DOHH2 (cell line): ENCODE measurements at regions not wholly inside any gene's neighbourhood (a gene's known extent, or its start where the extent isn't known, plus 50 kb on each side); places are given as distances from the start of the nearest gene placed in this dataset.

Experiments
- H3F3A ChIP-seq: fragments of 200-600 bp; sonication (generic), shearing (Covaris generic); 2 replicates; pipeline ENCODE4 v1.6.0; 2016; ENCODE audit warnings: antibody characterized with exemption, mild to moderate bottlenecking; ENCODE audit not compliant: control insufficient read depth, insufficient read depth
- H3K27ac ChIP-seq: fragments of 200-600 bp; sonication (generic); 2 replicates; pipeline ENCODE4 v1.5.1; 2014; ENCODE audit warnings: low read depth, mild to moderate bottlenecking, low read length, moderate library complexity
- H3K27me3 ChIP-seq: fragments of 200-600 bp; sonication (generic); 2 replicates; pipeline ENCODE4 v1.6.1; 2014; ENCODE audit warnings: mild to moderate bottlenecking, low read length, mixed read lengths; ENCODE audit not compliant: control insufficient read depth
- H3K36me3 ChIP-seq: fragments of 200-600 bp; sonication (generic); 2 replicates; pipeline ENCODE4 v1.6.1; 2014; ENCODE audit warnings: mild to moderate bottlenecking, low read length, moderate library complexity, mixed read lengths; ENCODE audit not compliant: control insufficient read depth
- H3K4me1 ChIP-seq: fragments of 200-600 bp; sonication (generic); 2 replicates; pipeline ENCODE4 v1.6.1; 2014; ENCODE audit warnings: mild to moderate bottlenecking, low read length, mixed read lengths; ENCODE audit not compliant: control insufficient read depth
- H3K4me2 ChIP-seq: fragments of 200-600 bp; sonication (generic); 2 replicates; pipeline ENCODE4 v1.6.0; 2014; ENCODE audit warnings: mild to moderate bottlenecking, low read length, moderate library complexity
- H3K4me3 ChIP-seq: fragments of 200-600 bp; sonication (generic); 2 replicates; pipeline ENCODE4 v1.5.1; 2014; ENCODE audit warnings: mild to moderate bottlenecking, low read length, mixed read lengths
- H3K79me2 ChIP-seq: fragments of 200-600 bp; sonication (generic); 2 replicates; pipeline ENCODE4 v1.6.1; 2014; ENCODE audit warnings: mild to moderate bottlenecking, low read length, mixed read lengths; ENCODE audit not compliant: control insufficient read depth
- H3K9me2 ChIP-seq: fragments of 200-600 bp; sonication (generic); replicated peaks from 2 replicates; pipeline ENCODE4 v1.6.1; 2014; ENCODE audit warnings: mild to moderate bottlenecking, low read length, mixed read lengths; ENCODE audit not compliant: control insufficient read depth
- H3K9me3 ChIP-seq: fragments of 200-600 bp; sonication (generic); 2 replicates; pipeline ENCODE4 v1.6.1; 2014; ENCODE audit warnings: antibody characterized with exemption, low read length, mixed read lengths; ENCODE audit not compliant: control insufficient read depth, insufficient read depth
- H4K20me1 ChIP-seq: fragments of 200-600 bp; sonication (generic); 2 replicates; pipeline ENCODE4 v1.6.0; 2014; ENCODE audit warnings: low read depth, mild to moderate bottlenecking, antibody characterized with exemption, low read length, moderate library complexity; ENCODE audit not compliant: control insufficient read depth, insufficient read depth
- CTCF ChIP-seq: fragments of 200-600 bp; sonication (generic); IDR thresholded peaks from one replicate; pipeline ENCODE4 v1.5.1; 2014; ENCODE audit warnings: antibody characterized with exemption, mild to moderate bottlenecking, low read depth, low read length; ENCODE audit not compliant: poor library complexity, severe bottlenecking
- EZH2phosphoT487 ChIP-seq: fragments of 200-600 bp; sonication (generic); IDR thresholded peaks from 2 replicates; pipeline ENCODE4 v1.6.1; 2017; ENCODE audit warnings: borderline replicate concordance, mild to moderate bottlenecking, antibody characterized with exemption, low read length, moderate library complexity, mixed read lengths

GRCh38 chr15:61509327-61509840 is 280.3 kb upstream of the RORA start:
- TF ChIP-seq CTCF: no peak
- TF ChIP-seq EZH2phosphoT487: no peak
- no peaks in the 10 kb centered on the region for H4K20me1 ChIP-seq
- no peaks in the 10 kb centered on the region for H3K4me1 ChIP-seq
- no peaks in the 10 kb centered on the region for H3K79me2 ChIP-seq
- H3K9me2 ChIP-seq: no peaks in the 10 kb centered on the region
- no peaks in the 10 kb centered on the region for H3K36me3 ChIP-seq
- H3K9me3 ChIP-seq: no peaks in the 10 kb centered on the region
- no peaks in the 10 kb centered on the region for H3K27me3 ChIP-seq
- no peak overlapping the region for H3K27ac ChIP-seq
- H3F3A ChIP-seq: no peaks in the 10 kb centered on the region
- no peak overlapping the region for H3K4me3 ChIP-seq
- H3K4me2 ChIP-seq: no peak overlapping the region

- Histone ChIP-seq H3K36me3 (no peaks in the 10 kb centered on the region), H3K27me3 (no peaks in the 10 kb centered on the region), H4K20me1 (no peaks in the 10 kb centered on the region), H3K9me3 (no peaks in the 10 kb centered on the region), H3K4me3 (no peak overlapping the region), H3K9me2 (no peaks in the 10 kb centered on the region), H3K4me1 (peaks cover 7% of the 10 kb centered on the region), H3F3A (no peaks in the 10 kb centered on the region), H3K27ac (no peak overlapping the region), H3K4me2 (no peak overlapping the region), H3K79me2 (no peaks in the 10 kb centered on the region)
- TF ChIP-seq CTCF (no peak), EZH2phosphoT487 (no peak)
Observed at GRCh38 chr15:61503383-61503969, 274.4 kb upstream of the RORA start.

- no peaks in the 10 kb centered on the region for H3F3A ChIP-seq
- TF ChIP-seq EZH2phosphoT487 (no peak), CTCF (no peak)
- H3K9me2 ChIP-seq: no peaks in the 10 kb centered on the region
- H3K4me1 ChIP-seq: peaks cover 7% of the 10 kb centered on the region
- H3K4me3 ChIP-seq: no peak overlapping the region
- H4K20me1 ChIP-seq: no peaks in the 10 kb centered on the region
- no peak overlapping the region for H3K27ac ChIP-seq
- H3K4me2 ChIP-seq: no peak overlapping the region
- H3K27me3 ChIP-seq: no peaks in the 10 kb centered on the region
- no peaks in the 10 kb centered on the region for H3K9me3 ChIP-seq
- H3K79me2 ChIP-seq: no peaks in the 10 kb centered on the region
- H3K36me3 ChIP-seq: no peaks in the 10 kb centered on the region
Observed at GRCh38 chr15:61501815-61502389, 272.8 kb upstream of the RORA start.
